LNCaP clone FGC (cell line): ENCODE measurements at regions not wholly inside any gene's neighbourhood (a gene's known extent, or its start where the extent isn't known, plus 50 kb on each side); places are given as distances from the start of the nearest gene placed in this dataset.

Source experiments
- DNase-seq: peaks from one replicate; pipeline ENCODE4 v3.0.0-alpha.2; 2011; ENCODE audit warnings: low read depth
- H3K4me3 ChIP-seq: 2 replicates; pipeline ENCODE4 v1.5.1; 2011; ENCODE audit warnings: mild to moderate bottlenecking, low read depth, low read length, control low read depth
- TF ChIP-seq, protein P1 (sequence below): IDR thresholded peaks from 2 replicates; pipeline ENCODE4 v1.5.1; 2012; ENCODE audit warnings: mild to moderate bottlenecking; ENCODE audit not compliant: control insufficient read depth, insufficient read depth; ENCODE audit errors: extremely low read depth

DNA sequence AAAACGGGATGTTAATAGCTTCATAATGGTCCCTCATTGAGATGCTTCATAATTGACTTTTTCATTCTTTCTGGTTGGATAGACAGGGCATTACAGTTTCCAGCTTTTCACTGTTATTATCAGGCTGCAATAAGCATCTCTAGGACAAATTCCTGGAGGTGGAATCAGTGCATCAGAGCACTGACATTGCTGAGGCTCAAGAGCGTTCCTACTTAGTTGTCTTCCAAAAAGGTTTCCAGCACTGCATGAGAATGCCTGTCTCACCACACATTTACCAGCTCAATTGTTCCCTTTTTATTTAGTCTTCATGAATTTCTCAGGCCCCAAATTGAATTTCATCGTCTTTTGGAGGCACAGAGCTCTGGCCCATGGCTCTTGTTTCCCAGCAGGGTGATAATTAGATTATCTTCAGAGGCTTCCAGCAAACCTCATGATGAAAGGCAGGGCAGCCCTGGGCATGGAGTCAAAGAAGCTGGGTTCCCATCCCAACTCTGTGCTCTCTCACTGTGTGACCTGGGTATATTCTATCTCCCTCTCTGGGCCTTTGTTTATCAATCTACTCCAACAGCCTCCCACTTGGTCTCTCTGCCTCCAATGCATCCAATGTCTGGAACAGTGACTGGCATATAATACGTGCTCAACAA, 451.4 kb downstream of the PTPRU start:
- DNase-seq: no peak
- TF ChIP-seq, protein P1, sequence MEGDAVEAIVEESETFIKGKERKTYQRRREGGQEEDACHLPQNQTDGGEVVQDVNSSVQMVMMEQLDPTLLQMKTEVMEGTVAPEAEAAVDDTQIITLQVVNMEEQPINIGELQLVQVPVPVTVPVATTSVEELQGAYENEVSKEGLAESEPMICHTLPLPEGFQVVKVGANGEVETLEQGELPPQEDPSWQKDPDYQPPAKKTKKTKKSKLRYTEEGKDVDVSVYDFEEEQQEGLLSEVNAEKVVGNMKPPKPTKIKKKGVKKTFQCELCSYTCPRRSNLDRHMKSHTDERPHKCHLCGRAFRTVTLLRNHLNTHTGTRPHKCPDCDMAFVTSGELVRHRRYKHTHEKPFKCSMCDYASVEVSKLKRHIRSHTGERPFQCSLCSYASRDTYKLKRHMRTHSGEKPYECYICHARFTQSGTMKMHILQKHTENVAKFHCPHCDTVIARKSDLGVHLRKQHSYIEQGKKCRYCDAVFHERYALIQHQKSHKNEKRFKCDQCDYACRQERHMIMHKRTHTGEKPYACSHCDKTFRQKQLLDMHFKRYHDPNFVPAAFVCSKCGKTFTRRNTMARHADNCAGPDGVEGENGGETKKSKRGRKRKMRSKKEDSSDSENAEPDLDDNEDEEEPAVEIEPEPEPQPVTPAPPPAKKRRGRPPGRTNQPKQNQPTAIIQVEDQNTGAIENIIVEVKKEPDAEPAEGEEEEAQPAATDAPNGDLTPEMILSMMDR: no peak
- no peak overlapping the region for H3K4me3 ChIP-seq

- no peak overlapping the region for H3K4me3 ChIP-seq
- TF ChIP-seq, protein P1: no peak
Measured at GRCh38 chr1:29687166-29687565, 450.8 kb downstream of the PTPRU start.

DNA sequence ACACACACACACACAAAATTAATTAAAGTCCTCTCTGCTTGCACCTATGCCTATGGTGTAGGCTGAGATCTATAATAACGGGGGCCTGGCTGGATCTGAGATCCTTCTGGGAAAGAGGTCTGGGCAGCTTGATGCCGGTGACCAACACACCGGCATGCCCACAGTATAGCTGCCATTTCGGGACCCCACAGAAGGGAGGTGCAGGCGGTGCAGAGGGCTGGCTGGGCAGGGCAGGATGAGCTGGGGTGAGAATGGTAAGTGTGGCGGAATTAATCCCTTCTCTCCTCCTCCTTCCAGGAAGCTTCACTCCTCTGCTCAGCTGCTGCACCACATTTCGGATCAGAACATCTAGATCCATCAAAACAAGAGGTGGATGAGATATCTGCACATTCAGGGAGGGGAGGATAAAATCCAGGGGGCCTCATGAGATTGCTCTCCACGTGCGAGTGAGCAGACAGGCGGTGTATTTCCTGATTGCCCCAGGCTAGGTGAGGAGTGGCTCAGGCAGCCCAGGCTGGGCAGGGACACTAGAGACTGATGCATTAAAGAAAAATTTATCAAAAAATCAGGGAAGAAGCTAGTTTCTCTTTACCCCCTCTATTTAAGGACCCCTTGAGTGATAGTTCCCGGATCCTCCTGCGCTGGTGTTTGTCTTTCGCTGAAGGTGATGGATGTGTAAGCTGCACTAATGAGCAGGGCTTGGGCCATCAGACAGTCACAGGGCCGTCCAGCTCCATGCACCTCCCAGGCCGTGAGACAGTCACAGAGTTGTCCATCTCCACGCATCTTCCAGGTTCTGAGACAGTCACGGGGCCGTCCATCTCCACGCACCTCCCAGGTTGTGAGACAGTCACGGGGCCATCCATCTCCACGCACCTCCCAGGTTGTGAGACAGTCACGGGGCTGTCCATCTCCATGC, 449.9 kb downstream of the PTPRU start:
- H3K4me3 ChIP-seq: no peak overlapping the region
- no peak for DNase-seq
- TF ChIP-seq, protein P1: no peak

More at GRCh38 chr1:29687166-29687565, 450.8 kb downstream of the PTPRU start:
- no peak for DNase-seq

- no peak overlapping the region for H3K4me3 ChIP-seq
- TF ChIP-seq, protein P1: no peak
- no peak for DNase-seq
Measured at GRCh38 chr1:29685387-29685786, 449.1 kb downstream of the PTPRU start.

- TF ChIP-seq, protein P1: no peak
- no peak for DNase-seq
- H3K4me3 ChIP-seq: no peak overlapping the region
Measured at GRCh38 chr1:29684141-29684540, 447.8 kb downstream of the PTPRU start.

GRCh38 chr1:29683472-29683871, 447.1 kb downstream of the PTPRU start:
- TF ChIP-seq, protein P1: no peak
- no peak overlapping the region for H3K4me3 ChIP-seq
- DNase-seq: no peak
